CD4-positive, alpha-beta T cell treated with Interleukin-12 subunit alpha and Interleukin-12 subunit beta, for 1 hour (primary cell): ENCODE measurements at regions not wholly inside any gene's neighbourhood (a gene's known extent, or its start where the extent isn't known, plus 50 kb on each side); places are given as distances from the start of the nearest gene placed in this dataset.

Experiments
- DNase-seq: peaks from one replicate; pipeline ENCODE4 v3.0.0-alpha.2; 2020

DNA sequence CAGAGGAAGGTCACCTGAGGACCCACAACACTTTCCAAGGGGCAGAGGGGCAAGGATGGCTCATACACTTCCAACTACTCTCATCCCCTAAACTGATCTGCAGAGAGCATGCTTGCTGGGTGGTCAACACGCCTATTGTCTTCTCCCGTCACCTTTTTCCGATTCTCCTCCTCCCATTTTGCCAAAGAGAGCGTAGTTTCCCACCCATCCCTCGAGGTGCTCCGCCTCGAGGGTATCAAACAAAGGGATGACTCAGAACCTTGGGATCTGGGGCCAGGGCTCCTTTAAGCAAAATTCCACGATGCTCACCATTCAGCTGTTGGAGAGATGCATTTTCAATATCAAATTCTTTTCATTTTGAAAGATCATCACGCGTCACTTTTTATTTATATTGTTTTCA lies 507.5 kb upstream of the SULF2 start:
- DNase-seq, result no peak

DNA sequence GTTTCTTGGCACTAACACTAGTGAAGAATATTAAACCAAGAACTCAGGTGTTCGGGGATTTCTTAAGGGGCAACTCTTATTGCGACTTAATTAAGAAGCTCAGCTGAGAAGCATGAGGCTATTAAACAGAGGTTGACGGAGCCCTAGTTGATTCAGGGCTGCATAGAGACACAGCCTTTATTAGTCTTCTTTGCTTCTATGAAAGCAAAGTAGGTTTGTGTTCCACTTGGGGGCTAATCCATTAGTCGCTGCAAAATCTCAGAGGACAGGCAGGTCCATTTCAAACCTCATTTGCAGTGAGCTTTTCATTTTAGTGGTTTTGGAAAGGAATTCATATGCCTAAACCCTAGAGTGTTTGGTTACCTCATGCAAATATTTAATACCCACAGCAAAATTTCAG lies 506.6 kb upstream of the SULF2 start:
- DNase-seq, result no peak

GRCh38 chr20:48288930-48289507 lies 503.7 kb upstream of the SULF2 start:
- DNase-seq, result no peak

GRCh38 chr20:48287552-48288170 lies 502.4 kb upstream of the SULF2 start:
- no peak for DNase-seq

- no peak for DNase-seq
Observed at GRCh38 chr20:48287021-48287494, 501.8 kb upstream of the SULF2 start.

GRCh38 chr20:48286601-48287000 lies 501.3 kb upstream of the SULF2 start:
- no peak for DNase-seq

GRCh38 chr20:48285656-48286055 lies 500.4 kb upstream of the SULF2 start:
- DNase-seq, result no peak

DNA sequence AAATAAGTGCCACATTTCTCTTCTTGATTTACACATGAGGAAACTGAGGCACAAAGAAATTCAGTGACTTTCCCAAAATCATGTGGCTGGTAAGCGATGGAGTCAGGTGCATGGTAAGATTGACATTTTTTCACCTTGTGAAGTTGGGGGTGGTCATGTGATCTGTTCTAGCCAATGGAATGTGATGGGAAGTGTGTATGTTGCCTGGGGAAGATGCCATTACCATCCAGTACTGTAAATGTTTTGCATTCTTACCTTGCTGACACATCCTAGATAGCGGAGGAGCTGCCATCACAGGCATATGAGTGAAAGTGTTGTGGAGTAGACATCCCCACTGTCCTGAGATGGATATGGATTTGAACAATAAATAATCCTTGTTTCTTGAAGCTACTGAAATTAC lies 499.6 kb upstream of the SULF2 start:
- no peak for DNase-seq

DNA sequence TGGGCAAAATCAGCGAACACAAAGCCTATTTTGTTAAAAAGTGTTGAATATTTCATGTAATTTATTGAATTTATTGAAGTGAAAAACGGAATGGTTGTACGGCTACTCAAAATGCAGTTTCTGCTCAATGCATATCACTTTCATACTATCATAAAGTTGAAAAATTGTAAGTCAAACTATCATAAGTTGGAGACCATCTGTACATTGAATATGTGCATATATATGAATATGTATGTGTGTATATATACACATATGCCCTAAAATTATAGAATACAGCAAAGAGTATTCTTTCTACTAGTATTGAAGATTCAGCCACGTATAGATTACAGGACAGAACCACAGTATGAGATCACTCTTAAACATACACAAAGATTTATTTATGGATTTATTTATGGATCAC lies 499.0 kb upstream of the SULF2 start:
- DNase-seq, result no peak

DNA sequence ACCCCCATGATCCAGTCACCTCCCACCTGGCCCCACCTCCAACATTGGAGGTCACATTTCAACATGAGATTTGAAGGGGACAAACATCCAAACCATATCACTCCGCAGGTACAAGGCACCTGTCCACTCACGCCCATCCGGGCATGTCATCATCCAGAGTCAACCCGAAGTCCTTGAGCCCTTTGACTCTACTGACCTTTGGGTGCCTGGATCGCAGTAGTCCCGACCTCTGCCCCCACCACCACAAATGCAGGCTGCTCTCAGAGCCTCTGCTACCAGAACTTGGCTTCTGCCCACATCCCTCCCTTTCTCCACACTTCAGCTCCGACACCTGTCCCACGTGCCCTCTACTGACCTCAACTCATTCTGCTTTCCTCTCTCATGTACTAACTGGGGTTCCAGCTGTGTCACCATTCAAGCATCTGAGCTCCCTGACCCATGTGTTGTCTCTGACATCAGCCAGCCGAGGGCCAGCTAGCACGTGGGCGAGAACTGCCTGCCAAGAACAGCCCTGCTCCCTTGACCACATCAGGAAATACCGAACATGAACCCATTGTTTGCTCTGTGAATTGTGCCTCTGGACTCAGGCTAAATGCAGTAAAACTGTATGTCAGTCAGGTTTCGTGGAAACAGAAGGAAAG lies 498.3 kb upstream of the SULF2 start:
- no peak for DNase-seq

DNA sequence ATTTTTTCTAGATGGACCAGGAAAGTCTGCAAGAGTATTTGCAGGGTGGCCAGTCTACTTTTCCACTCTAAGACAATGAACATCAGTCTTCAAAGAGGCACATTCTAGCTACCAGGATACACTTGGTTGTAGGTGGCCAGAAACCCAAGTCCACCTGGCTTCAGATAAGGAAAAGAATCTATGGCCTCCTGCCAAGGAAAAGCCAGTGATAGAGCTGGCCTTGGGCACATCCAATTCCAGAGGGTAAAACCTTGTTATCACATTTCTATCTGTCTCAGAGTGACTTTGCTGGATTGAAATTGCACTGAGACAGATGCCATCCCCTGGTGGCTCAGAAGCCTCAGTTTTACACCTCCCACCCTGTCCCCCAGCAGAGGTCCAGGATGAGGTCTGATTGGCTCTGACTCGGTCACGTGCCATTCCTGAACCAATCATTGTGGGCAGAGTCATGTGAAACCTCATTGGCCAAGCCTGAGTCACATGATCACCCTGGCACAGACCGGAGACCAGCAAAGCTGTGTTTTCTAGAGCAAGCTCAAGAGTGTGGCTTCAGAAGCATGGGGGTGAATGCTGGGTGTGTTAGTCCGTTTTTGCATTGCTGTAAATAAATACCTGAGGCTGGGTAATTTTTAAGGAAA lies 497.4 kb upstream of the SULF2 start:
- DNase-seq, result no peak

- no peak for DNase-seq
Observed at GRCh38 chr20:48281501-48281900, 496.2 kb upstream of the SULF2 start.

GRCh38 chr20:48278961-48279481 lies 493.7 kb upstream of the SULF2 start:
- no peak for DNase-seq

GRCh38 chr20:48277266-48277665 lies 492.0 kb upstream of the SULF2 start:
- DNase-seq, result no peak

DNA sequence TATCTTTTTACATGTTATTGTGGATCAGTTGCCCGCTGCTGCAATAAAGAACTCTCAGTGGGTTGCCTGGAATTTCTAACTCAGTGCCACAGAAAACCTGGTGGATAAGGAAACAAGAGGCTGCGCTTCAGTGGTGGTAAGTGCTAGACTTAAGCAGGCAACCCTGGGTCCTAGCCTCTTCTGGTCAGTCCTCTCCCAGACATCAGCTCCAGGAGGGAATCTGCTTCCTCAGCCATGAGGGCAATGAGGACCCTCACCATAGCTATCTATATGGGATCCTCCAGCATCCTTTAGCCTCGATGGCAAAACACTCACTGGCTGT lies 490.7 kb upstream of the SULF2 start:
- DNase-seq, result no peak

- no peak for DNase-seq
Observed at GRCh38 chr20:48275286-48276020, 490.2 kb upstream of the SULF2 start.

- no peak for DNase-seq
Observed at GRCh38 chr20:48273843-48274242, 488.6 kb upstream of the SULF2 start.

- no peak for DNase-seq
Observed at GRCh38 chr20:48270885-48271284, 485.6 kb upstream of the SULF2 start.

- DNase-seq, result no peak
Observed at GRCh38 chr20:48267860-48268633, 482.8 kb upstream of the SULF2 start.

- no peak for DNase-seq
Observed at GRCh38 chr20:48266571-48266970, 481.3 kb upstream of the SULF2 start.

DNA sequence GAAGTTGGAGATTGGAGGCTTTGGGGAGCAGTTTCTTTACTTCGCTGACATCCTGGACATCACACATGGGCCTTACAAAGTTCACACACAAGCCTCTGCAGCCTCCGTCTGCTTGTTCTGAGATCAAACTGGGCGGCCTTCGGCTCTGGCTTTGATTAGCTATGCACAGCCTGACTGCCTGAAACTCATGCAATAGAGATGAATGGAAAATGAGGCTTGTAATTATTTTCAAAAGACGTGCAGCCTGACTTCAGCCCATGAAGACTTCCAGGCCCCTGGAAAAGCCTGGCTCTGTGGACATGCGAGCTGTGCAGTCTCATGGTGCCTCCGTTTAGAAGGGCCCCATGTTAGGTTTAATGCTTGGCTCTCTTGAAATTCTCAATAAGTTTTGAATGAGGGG lies 480.5 kb upstream of the SULF2 start:
- no peak for DNase-seq

DNA sequence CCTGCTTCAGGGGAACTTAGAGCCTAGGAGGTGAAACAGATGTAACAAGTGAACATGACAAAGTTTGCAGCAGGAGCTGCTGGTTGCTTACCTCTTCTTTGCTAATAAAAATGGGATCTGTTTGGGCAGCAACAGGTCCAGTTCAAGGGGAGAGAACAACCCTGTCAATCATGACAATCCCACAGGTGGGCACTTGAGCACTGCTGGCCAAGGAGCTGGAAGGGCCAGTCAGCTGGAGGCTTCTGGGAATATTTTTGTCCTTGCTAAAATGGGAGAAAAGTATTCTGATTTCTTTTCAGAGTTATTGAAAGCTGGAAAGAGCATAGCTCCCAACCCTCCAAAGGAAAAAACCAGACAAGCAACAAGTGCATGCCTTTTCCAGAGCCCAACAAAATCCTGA lies 477.7 kb upstream of the SULF2 start:
- no peak for DNase-seq

- DNase-seq, result no peak
Observed at GRCh38 chr20:48262466-48262865, 477.2 kb upstream of the SULF2 start.
